Ectodermal cell (in vitro differentiated cells): ENCODE measurements at regions not wholly inside any gene's neighbourhood (a gene's known extent, or its start where the extent isn't known, plus 50 kb on each side); places are given as distances from the start of the nearest gene placed in this dataset.
"Not testable (repeated sequence)": the region's sequence is repeated elsewhere in the genome, so short reads cannot be mapped to it uniquely, and the experiment has no call there.

Experiments used
- H3K27ac ChIP-seq: 2 replicates; pipeline ENCODE4 v1.7.0; 2013; ENCODE audit warnings: mild to moderate bottlenecking, low read depth, low read length; ENCODE audit not compliant: insufficient read depth, poor library complexity, severe bottlenecking
- H3K27me3 ChIP-seq: 2 replicates; pipeline ENCODE4 v1.7.0; 2013; ENCODE audit warnings: mild to moderate bottlenecking, low read length; ENCODE audit not compliant: insufficient read depth, control insufficient read depth, poor library complexity, severe bottlenecking
- H3K36me3 ChIP-seq: one replicate; pipeline ENCODE4 v1.7.0; 2013; ENCODE audit warnings: low read length; ENCODE audit not compliant: control insufficient read depth, insufficient read depth
- H3K4me1 ChIP-seq: one replicate; pipeline ENCODE4 v1.7.0; 2013; ENCODE audit warnings: low read length; ENCODE audit not compliant: control insufficient read depth, insufficient read depth
- H3K4me3 ChIP-seq: 2 replicates; pipeline ENCODE4 v1.7.0; 2013; ENCODE audit warnings: low read depth, low read length, control low read depth; ENCODE audit not compliant: insufficient read depth
- H3K9me3 ChIP-seq: 2 replicates; pipeline ENCODE4 v1.7.0; 2013; ENCODE audit warnings: mild to moderate bottlenecking, low read length, moderate library complexity; ENCODE audit not compliant: control insufficient read depth
- WGBS, 2 experiments: methylation state at CpG; one replicate each; pipeline ENCODE4 v1.1.7; 2013; ENCODE audit warnings: missing lambda C conversion rate in 2 of 2; 5-methylcytosine and 5-hydroxymethylcytosine counted together

DNA sequence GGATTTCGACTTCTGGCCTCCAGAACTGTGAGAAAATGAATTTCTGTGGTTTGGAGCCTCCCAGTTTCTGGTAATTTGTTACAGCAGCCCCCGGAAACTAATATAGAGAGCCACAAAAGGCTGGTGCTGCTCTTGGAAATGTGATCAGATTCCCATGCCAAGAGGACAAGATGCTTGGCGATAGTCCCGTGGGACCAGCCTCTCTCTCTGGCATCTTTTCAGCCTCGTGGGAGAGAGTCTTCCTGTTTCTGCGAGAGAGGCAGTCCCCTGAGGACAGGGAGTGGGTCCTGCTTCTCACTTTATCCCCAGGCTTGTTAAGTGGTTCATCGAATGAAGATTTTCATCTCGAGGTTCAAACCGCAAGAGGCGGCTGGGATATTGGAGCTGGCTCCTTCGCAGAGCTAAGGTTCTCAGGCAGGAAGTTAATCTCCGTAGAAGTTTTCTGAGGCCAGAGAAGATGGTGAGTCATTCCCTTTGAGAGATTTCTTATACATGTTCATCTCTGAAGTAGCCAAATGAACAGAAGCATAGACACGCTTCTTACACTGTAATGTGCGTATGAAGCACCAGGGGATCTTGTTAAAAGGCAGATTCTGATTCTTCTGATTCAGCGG lies 211.6 kb upstream of the SDK2 start:
- Histone ChIP-seq H3K4me3 (no peak overlapping the region), H3K27ac (no peak overlapping the region), H3K9me3 (no peaks in the 10 kb centered on the region), H3K27me3 (no peaks in the 10 kb centered on the region), H3K36me3 (no peaks in the 10 kb centered on the region), H3K4me1 (no peaks in the 10 kb centered on the region)
- WGBS, 2 experiments, result 95% methylated on average over 15 of the region's 15 CpGs

- Histone ChIP-seq H3K4me3 (no peak overlapping the region), H3K4me1 (no peaks in the 10 kb centered on the region), H3K27me3 (no peaks in the 10 kb centered on the region), H3K27ac (no peak overlapping the region), H3K9me3 (no peaks in the 10 kb centered on the region), H3K36me3 (no peaks in the 10 kb centered on the region)
- WGBS, 2 experiments, result 91 to 93% methylated on average over 11 of the region's 11 CpGs
These were observed 212.3 kb upstream of the SDK2 start for GRCh38 chr17:73856556-73856955.

DNA sequence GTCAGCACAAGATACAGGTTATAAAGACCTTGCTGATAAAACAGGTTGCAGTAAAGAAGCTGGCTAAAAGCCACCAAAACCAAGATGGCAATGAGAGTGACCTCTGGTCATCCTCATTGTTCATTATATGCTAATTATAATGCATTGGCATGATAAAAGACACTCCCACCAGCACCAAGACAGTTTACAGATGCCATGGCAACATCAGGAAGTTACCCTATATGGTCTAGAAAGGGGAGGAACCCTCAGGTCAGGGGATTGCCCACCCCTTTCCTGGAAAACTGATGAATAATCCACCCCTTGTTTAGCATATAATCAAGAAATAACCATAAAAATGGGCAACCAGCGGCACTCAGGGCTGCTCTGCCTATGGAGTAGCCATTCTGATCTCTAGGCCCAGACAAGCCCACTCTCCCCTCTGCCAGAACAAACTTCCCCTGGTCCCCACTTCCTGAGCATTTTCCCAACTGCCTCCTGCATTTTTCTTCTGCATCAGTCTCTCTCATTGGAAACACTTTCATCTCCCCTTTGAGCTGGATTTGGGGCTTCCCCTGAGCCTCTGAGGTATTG lies 215.3 kb upstream of the SDK2 start:
- H3K36me3 ChIP-seq, H3K4me3 ChIP-seq, H3K27me3 ChIP-seq, H3K27ac ChIP-seq, H3K4me1 ChIP-seq, H3K9me3 ChIP-seq: not testable (repeated sequence)
- WGBS, 2 experiments, result 73 to 85% methylated on average over 1 of the region's 1 CpG

DNA sequence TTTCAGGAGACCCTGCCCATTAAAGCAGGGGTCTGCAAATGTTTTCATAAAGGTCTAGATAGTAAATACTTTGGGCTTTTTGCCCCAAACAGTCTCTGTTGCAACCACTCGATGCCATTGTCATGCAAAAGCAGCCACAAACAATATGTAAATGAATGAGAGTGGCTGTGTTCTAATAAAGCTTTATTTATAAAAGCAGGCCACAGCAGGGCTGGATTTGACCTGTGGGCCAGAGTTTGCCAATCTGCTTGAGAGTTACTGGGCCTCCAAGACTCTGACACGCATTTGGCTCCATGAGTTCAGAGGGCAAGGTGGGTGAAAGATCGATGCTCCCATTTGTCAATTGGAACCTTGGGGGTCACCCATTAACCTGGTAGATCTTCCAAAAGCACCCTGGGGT lies 217.3 kb upstream of the SDK2 start:
- 83 to 90% methylated on average over 3 of the region's 3 CpGs for WGBS, 2 experiments
- Histone ChIP-seq H3K4me1 (no peaks in the 10 kb centered on the region), H3K4me3 (no peak overlapping the region), H3K27ac (no peak overlapping the region), H3K27me3 (no peaks in the 10 kb centered on the region), H3K36me3 (no peaks in the 10 kb centered on the region), H3K9me3 (no peaks in the 10 kb centered on the region)

DNA sequence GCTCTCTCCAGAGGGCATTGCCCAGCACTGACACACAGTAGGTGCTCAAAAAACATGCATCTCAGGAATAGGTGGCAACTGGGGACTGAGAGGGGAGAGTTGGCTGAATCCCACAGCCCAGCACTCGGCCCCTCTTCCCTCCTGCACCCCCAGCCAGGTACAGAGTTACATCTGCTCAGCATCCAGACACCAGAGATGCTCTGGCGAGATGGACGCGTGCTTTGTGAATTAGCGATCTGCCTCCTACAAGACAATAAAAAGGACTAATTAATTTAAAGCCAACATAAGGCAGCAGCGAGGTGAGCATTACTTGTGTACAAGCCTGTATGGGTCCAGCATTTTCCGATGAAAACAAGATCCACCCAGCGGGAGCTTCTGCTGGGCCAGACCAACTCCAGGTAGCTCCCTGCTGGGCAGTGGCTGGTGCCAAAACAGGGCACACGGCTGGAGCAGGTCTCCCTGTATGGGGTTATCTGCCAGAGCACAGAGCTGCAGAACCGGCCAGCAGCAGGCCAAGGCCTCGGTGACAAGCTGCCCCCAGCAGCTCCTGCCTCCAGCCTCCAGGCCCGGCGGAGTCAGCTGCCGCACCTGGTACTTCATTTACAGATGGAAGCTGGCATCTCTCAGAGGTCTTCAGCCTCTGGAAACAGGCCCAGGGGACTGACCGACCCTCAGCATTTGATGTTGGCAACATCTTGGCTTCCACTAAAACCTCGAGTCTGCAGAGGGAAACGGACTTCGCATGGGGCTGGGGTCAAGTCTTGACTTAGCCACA lies 219.7 kb upstream of the SDK2 start:
- WGBS, 2 experiments, result 90 to 91% methylated on average over 18 of the region's 18 CpGs
- H3K27me3 ChIP-seq, result no peaks in the 10 kb centered on the region

GRCh38 chr17:73865831-73866230 lies 221.6 kb upstream of the SDK2 start:
- no peaks in the 10 kb centered on the region for H3K9me3 ChIP-seq
- no peak overlapping the region for H3K27ac ChIP-seq
- no peak overlapping the region for H3K4me3 ChIP-seq
- no peaks in the 10 kb centered on the region for H3K27me3 ChIP-seq
- 88 to 92% methylated on average over 12 of the region's 12 CpGs for WGBS, 2 experiments
- no peaks in the 10 kb centered on the region for H3K4me1 ChIP-seq
- no peaks in the 10 kb centered on the region for H3K36me3 ChIP-seq

More for the DNA sequence above, 219.7 kb upstream of the SDK2 start:
- Histone ChIP-seq H3K27ac (no peak overlapping the region), H3K9me3 (no peaks in the 10 kb centered on the region), H3K36me3 (no peaks in the 10 kb centered on the region), H3K4me1 (no peaks in the 10 kb centered on the region), H3K4me3 (no peak overlapping the region)

- no peak overlapping the region for H3K27ac ChIP-seq
- no peaks in the 10 kb centered on the region for H3K9me3 ChIP-seq
- H3K36me3 ChIP-seq, result no peaks in the 10 kb centered on the region
- H3K4me3 ChIP-seq, result no peak overlapping the region
- WGBS, 2 experiments, result 91 to 92% methylated on average over 12 of the region's 12 CpGs
- H3K4me1 ChIP-seq, result no peaks in the 10 kb centered on the region
- H3K27me3 ChIP-seq, result no peaks in the 10 kb centered on the region
These were observed 222.8 kb upstream of the SDK2 start for GRCh38 chr17:73867056-73867455.

GRCh38 chr17:73870068-73870467 lies 225.8 kb upstream of the SDK2 start:
- Histone ChIP-seq H3K27me3 (no peaks in the 10 kb centered on the region), H3K4me1 (no peaks in the 10 kb centered on the region), H3K27ac (no peak overlapping the region), H3K4me3 (no peak overlapping the region), H3K36me3 (no peaks in the 10 kb centered on the region), H3K9me3 (no peaks in the 10 kb centered on the region)
- WGBS, 2 experiments, result 95% methylated on average over 6 of the region's 6 CpGs

- H3K27me3 ChIP-seq, result no peaks in the 10 kb centered on the region
- 95 to 100% methylated on average over 1 of the region's 1 CpG for WGBS, 2 experiments
- H3K36me3 ChIP-seq, result no peaks in the 10 kb centered on the region
- no peak overlapping the region for H3K27ac ChIP-seq
- no peaks in the 10 kb centered on the region for H3K4me1 ChIP-seq
- H3K9me3 ChIP-seq, result no peaks in the 10 kb centered on the region
- H3K4me3 ChIP-seq, result no peak overlapping the region
These were observed 226.2 kb upstream of the SDK2 start for GRCh38 chr17:73870473-73870872.

GRCh38 chr17:73872816-73873215 lies 228.6 kb upstream of the SDK2 start:
- WGBS, 2 experiments, result 77 to 79% methylated on average over 3 of the region's 3 CpGs
- Histone ChIP-seq H3K9me3 (no peaks in the 10 kb centered on the region), H3K4me1 (peaks cover 6% of the 10 kb centered on the region), H3K4me3 (no peak overlapping the region), H3K27me3 (no peaks in the 10 kb centered on the region), H3K36me3 (no peaks in the 10 kb centered on the region), H3K27ac (no peak overlapping the region)
